ENCODE measurements at regions not wholly inside any gene's neighbourhood (a gene's known extent, or its start where the extent isn't known, plus 50 kb on each side); places are given as distances from the start of the nearest gene placed in this dataset.
A peak's percentile ranks its signal among the peaks of the same experiment; 100 is the strongest.

GRCh38 chr9:24488896-24489295 lies 56.8 kb downstream of the IZUMO3 start:
- DNase-seq (ENCODE audit: extremely low read depth, low read depth, low spot score): no peak

- no peak for DNase-seq (ENCODE audit: extremely low read depth, low read depth, low spot score)
Measured at GRCh38 chr9:24487946-24488345, 57.8 kb downstream of the IZUMO3 start.

- no peak for DNase-seq (ENCODE audit: extremely low read depth, low read depth, low spot score)
Measured at GRCh38 chr9:24487250-24487861, 58.3 kb downstream of the IZUMO3 start.

GRCh38 chr9:24479361-24480059 lies 66.2 kb downstream of the IZUMO3 start:
- DNase-seq (ENCODE audit: extremely low read depth, low read depth, low spot score): no peak

GRCh38 chr9:24464319-24464951 lies 81.3 kb downstream of the IZUMO3 start:
- DNase-seq (ENCODE audit: extremely low read depth, low read depth, low spot score): peak; percentile 20

- no peak for DNase-seq (ENCODE audit: extremely low read depth, low read depth, low spot score)
Measured at GRCh38 chr9:24462951-24463350, 82.7 kb downstream of the IZUMO3 start.

- no peak for DNase-seq (ENCODE audit: extremely low read depth, low read depth, low spot score)
Measured at GRCh38 chr9:24460781-24461180, 84.9 kb downstream of the IZUMO3 start.

GRCh38 chr9:24459953-24460352 lies 85.7 kb downstream of the IZUMO3 start:
- DNase-seq (ENCODE audit: extremely low read depth, low read depth, low spot score): no peak

GRCh38 chr9:24451346-24451745 lies 94.4 kb downstream of the IZUMO3 start:
- DNase-seq (ENCODE audit: extremely low read depth, low read depth, low spot score): no peak

GRCh38 chr9:24449976-24450375 lies 95.7 kb downstream of the IZUMO3 start:
- DNase-seq (ENCODE audit: extremely low read depth, low read depth, low spot score): no peak

- no peak for DNase-seq (ENCODE audit: extremely low read depth, low read depth, low spot score)
Measured at GRCh38 chr9:24439456-24439855, 106.2 kb downstream of the IZUMO3 start.

- DNase-seq (ENCODE audit: extremely low read depth, low read depth, low spot score): no peak
Measured at GRCh38 chr9:24438876-24439275, 106.8 kb downstream of the IZUMO3 start.

- no peak for DNase-seq (ENCODE audit: extremely low read depth, low read depth, low spot score)
Measured at GRCh38 chr9:24436761-24437160, 108.9 kb downstream of the IZUMO3 start.

- no peak for DNase-seq (ENCODE audit: extremely low read depth, low read depth, low spot score)
Measured at GRCh38 chr9:24434183-24434582, 111.5 kb downstream of the IZUMO3 start.

- no peak for DNase-seq (ENCODE audit: extremely low read depth, low read depth, low spot score)
Measured at GRCh38 chr9:24416136-24416535, 129.6 kb downstream of the IZUMO3 start.

- no peak for DNase-seq (ENCODE audit: extremely low read depth, low read depth, low spot score)
Measured at GRCh38 chr9:24413651-24414050, 132.0 kb downstream of the IZUMO3 start.

GRCh38 chr9:24398466-24398865 lies 147.2 kb downstream of the IZUMO3 start:
- DNase-seq (ENCODE audit: extremely low read depth, low read depth, low spot score): no peak

- no peak for DNase-seq (ENCODE audit: extremely low read depth, low read depth, low spot score)
Measured at GRCh38 chr9:24391095-24391494, 154.6 kb downstream of the IZUMO3 start.

- no peak for DNase-seq (ENCODE audit: extremely low read depth, low read depth, low spot score)
Measured at GRCh38 chr9:24385077-24385476, 160.6 kb downstream of the IZUMO3 start.

GRCh38 chr9:24382566-24382965 lies 163.1 kb downstream of the IZUMO3 start:
- no peak for DNase-seq (ENCODE audit: extremely low read depth, low read depth, low spot score)

GRCh38 chr9:24381205-24381604 lies 164.5 kb downstream of the IZUMO3 start:
- no peak for DNase-seq (ENCODE audit: extremely low read depth, low read depth, low spot score)

GRCh38 chr9:24359046-24359445 lies 186.7 kb downstream of the IZUMO3 start:
- DNase-seq (ENCODE audit: extremely low read depth, low read depth, low spot score): no peak
